H9 (cell line): ENCODE measurements at regions not wholly inside any gene's neighbourhood (a gene's known extent, or its start where the extent isn't known, plus 50 kb on each side); places are given as distances from the start of the nearest gene placed in this dataset.

Source experiments
- DNase-seq: peaks from one replicate; pipeline ENCODE4 v3.0.0-alpha.2; 2017
- H2AFZ ChIP-seq: one replicate; pipeline ENCODE4 v1.6.1; 2013; ENCODE audit warnings: mild to moderate bottlenecking, low read length, control low read depth, moderate library complexity
- H2AK5ac ChIP-seq: 2 replicates; pipeline ENCODE4 v1.6.1; 2013; ENCODE audit warnings: low read length, control low read depth, mixed read lengths; ENCODE audit not compliant: insufficient read length
- H2BK120ac ChIP-seq: one replicate; pipeline ENCODE4 v1.6.1; 2013; ENCODE audit warnings: low read depth, mild to moderate bottlenecking, low read length, control low read depth, inconsistent platforms; ENCODE audit not compliant: poor library complexity, severe bottlenecking
- H2BK12ac ChIP-seq: 2 replicates; pipeline ENCODE4 v1.6.1; 2013; ENCODE audit warnings: low read length, control low read depth, mixed read lengths, low read depth; ENCODE audit not compliant: insufficient read length
- H2BK15ac ChIP-seq: 2 replicates; pipeline ENCODE4 v1.6.1; 2013; ENCODE audit warnings: low read depth, low read length, control low read depth
- H2BK20ac ChIP-seq: one replicate; pipeline ENCODE4 v1.6.1; 2013; ENCODE audit warnings: low read depth, mild to moderate bottlenecking, low read length, control low read depth, inconsistent platforms; ENCODE audit not compliant: poor library complexity, severe bottlenecking
- H2BK5ac ChIP-seq: 2 replicates; pipeline ENCODE4 v1.6.1; 2013; ENCODE audit warnings: low read length, control low read depth, mixed read lengths; ENCODE audit not compliant: insufficient read length
- H3K14ac ChIP-seq: 2 replicates; pipeline ENCODE4 v1.6.1; 2013; ENCODE audit warnings: low read length, control low read depth; ENCODE audit not compliant: insufficient read depth
- H3K18ac ChIP-seq: 2 replicates; pipeline ENCODE4 v1.6.1; 2013; ENCODE audit warnings: low read depth, mild to moderate bottlenecking, mixed read lengths, low read length, control low read depth; ENCODE audit not compliant: insufficient read length
- H3K23ac ChIP-seq: 2 replicates; pipeline ENCODE4 v1.6.1; 2013; ENCODE audit warnings: low read length, control low read depth, mixed read lengths, low read depth; ENCODE audit not compliant: insufficient read length
- H3K23me2 ChIP-seq: 2 replicates; pipeline ENCODE4 v1.6.1; 2013; ENCODE audit warnings: low read depth, mild to moderate bottlenecking, mixed read lengths, low read length, control low read depth; ENCODE audit not compliant: insufficient read length, poor library complexity, severe bottlenecking
- H3K27ac ChIP-seq: 2 replicates; pipeline ENCODE4 v1.5.1; 2013; ENCODE audit warnings: low read length, control low read depth, mixed read lengths, low read depth; ENCODE audit not compliant: insufficient read length
- H3K27me3 ChIP-seq: 2 replicates; pipeline ENCODE4 v1.6.1; 2013; ENCODE audit warnings: low read length, control low read depth, inconsistent platforms; ENCODE audit not compliant: insufficient read depth
- H3K4ac ChIP-seq: 2 replicates; pipeline ENCODE4 v1.6.1; 2013; ENCODE audit warnings: low read depth, mild to moderate bottlenecking, control low read depth, inconsistent platforms, low read length, moderate library complexity
- H3K4me1 ChIP-seq: 2 replicates; pipeline ENCODE4 v1.6.1; 2013; ENCODE audit warnings: low read length, control low read depth, inconsistent platforms; ENCODE audit not compliant: insufficient read depth
- H3K4me2 ChIP-seq: 2 replicates; pipeline ENCODE4 v1.6.1; 2013; ENCODE audit warnings: low read length, control low read depth, mixed read lengths; ENCODE audit not compliant: insufficient read length, insufficient read depth
- H3K56ac ChIP-seq: 2 replicates; pipeline ENCODE4 v1.6.1; 2013; ENCODE audit warnings: low read depth, mild to moderate bottlenecking, mixed read lengths, low read length, control low read depth; ENCODE audit not compliant: insufficient read length
- H3K79me1 ChIP-seq: 2 replicates; pipeline ENCODE4 v1.6.1; 2013; ENCODE audit warnings: low read depth, mild to moderate bottlenecking, moderate library complexity, low read length, control low read depth, inconsistent platforms; ENCODE audit not compliant: insufficient read depth, poor library complexity, severe bottlenecking
- H3K79me2 ChIP-seq: 2 replicates; pipeline ENCODE4 v1.6.1; 2013; ENCODE audit warnings: low read length, control low read depth, inconsistent platforms; ENCODE audit not compliant: insufficient read depth
- H3K9ac ChIP-seq: 2 replicates; pipeline ENCODE4 v1.6.1; 2013; ENCODE audit warnings: low read length, control low read depth, mixed read lengths; ENCODE audit not compliant: insufficient read length; ENCODE audit errors: extremely low read depth
- H3K9me3 ChIP-seq: one replicate; pipeline ENCODE4 v1.6.1; 2013; ENCODE audit warnings: low read depth, low read length, inconsistent platforms; ENCODE audit not compliant: control insufficient read depth
- H3T11ph ChIP-seq: one replicate; pipeline ENCODE4 v1.6.1; 2013; ENCODE audit warnings: mild to moderate bottlenecking, low read length, control low read depth, inconsistent platforms
- H4K20me1 ChIP-seq: one replicate; pipeline ENCODE4 v1.6.1; 2013; ENCODE audit not compliant: control insufficient read depth, insufficient read length, insufficient read depth
- H4K5ac ChIP-seq: 2 replicates; pipeline ENCODE4 v1.6.1; 2013; ENCODE audit warnings: low read depth, mild to moderate bottlenecking, mixed read lengths, low read length, control low read depth; ENCODE audit not compliant: insufficient read length
- H4K8ac ChIP-seq: replicated peaks from 2 replicates; pipeline ENCODE4 v1.6.1; 2013; ENCODE audit warnings: low read length, control low read depth, mixed read lengths, low read depth; ENCODE audit not compliant: insufficient read length
- H4K91ac ChIP-seq: 2 replicates; pipeline ENCODE4 v1.6.1; 2013; ENCODE audit warnings: low read depth, mild to moderate bottlenecking, moderate library complexity, mixed read lengths, low read length, control low read depth; ENCODE audit not compliant: insufficient read length
- H3K27ac Mint-ChIP-seq, 3 experiments: 2 replicates in 2 of 3; 3 replicates in 1 of 3; pipeline ENCODE4 v1.8.0; 2020 to 2021; ENCODE audit warnings: mixed read lengths in 3 of 3, mild to moderate bottlenecking in 1 of 3, moderate library complexity in 1 of 3
- H3K27me3 Mint-ChIP-seq: 2 replicates; pipeline ENCODE4 v1.8.0; 2021; ENCODE audit warnings: low read depth, mild to moderate bottlenecking, moderate library complexity, mixed read lengths
- H3K36me3 Mint-ChIP-seq, 3 experiments: 2 replicates in 2 of 3; 3 replicates in 1 of 3; pipeline ENCODE4 v1.8.0; 2020 to 2021; ENCODE audit warnings: low read depth in 3 of 3, mixed read lengths in 3 of 3; ENCODE audit not compliant: insufficient read depth in 1 of 3
- H3K4me1 Mint-ChIP-seq, 2 experiments: 2 replicates each; pipeline ENCODE4 v1.8.0; 2020; ENCODE audit warnings: mixed read lengths in 2 of 2
- H3K4me3 Mint-ChIP-seq, 2 experiments: 2 replicates in 1 of 2; 3 replicates in 1 of 2; pipeline ENCODE4 v1.8.0; 2020 to 2021; ENCODE audit warnings: mild to moderate bottlenecking in 2 of 2, mixed read lengths in 2 of 2, moderate library complexity in 1 of 2
- H3K9me3 Mint-ChIP-seq, 2 experiments: 2 replicates in 1 of 2; 3 replicates in 1 of 2; pipeline ENCODE4 v1.8.0; 2020; ENCODE audit warnings: mild to moderate bottlenecking in 2 of 2, mixed read lengths in 2 of 2, moderate library complexity in 1 of 2
- TF ChIP-seq, protein P1 (sequence below): fragments of 200-600 bp; sonication (generic); conservative IDR thresholded peaks from 3 replicates; pipeline ENCODE4 v1.8.0; 2021; ENCODE audit warnings: antibody characterized with exemption, mild to moderate bottlenecking

DNA sequence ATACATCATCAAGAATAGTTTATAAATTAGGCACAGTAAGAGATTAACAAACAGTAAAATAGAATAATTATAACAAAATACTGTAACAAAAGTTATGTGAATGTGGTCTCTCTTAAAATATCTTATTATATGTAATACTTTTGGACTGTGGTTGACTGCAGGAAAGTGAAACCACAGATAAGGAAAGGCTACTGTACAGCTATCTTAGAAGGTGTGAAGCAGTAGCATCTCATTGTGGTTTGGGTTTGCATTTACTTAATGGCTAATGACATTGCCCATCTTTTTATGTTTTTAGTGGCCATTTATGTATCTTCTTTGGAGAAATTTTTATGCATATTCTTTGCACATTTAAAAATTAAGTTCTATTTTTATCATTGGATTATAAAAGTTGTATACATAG, 296.4 kb upstream of the MAGI2 start:
- Histone ChIP-seq H2BK20ac (no peak overlapping the region), H4K5ac (no peak overlapping the region), H2BK15ac (no peak overlapping the region), H3K4me1 (no peaks in the 10 kb centered on the region), H3K79me2 (no peaks in the 10 kb centered on the region), H3T11ph (no peak overlapping the region), H3K18ac (no peak overlapping the region), H3K27me3 (no peaks in the 10 kb centered on the region), H2AK5ac (no peak overlapping the region), H3K56ac (no peak overlapping the region), H2BK5ac (no peak overlapping the region), H4K8ac (no peak overlapping the region), H3K9me3 (no peaks in the 10 kb centered on the region), H3K23ac (no peak overlapping the region), H2BK120ac (no peak overlapping the region), H3K9ac (no peak overlapping the region), H4K20me1 (no peaks in the 10 kb centered on the region), H3K14ac (no peak overlapping the region), H3K4ac (no peak overlapping the region), H3K4me2 (no peak overlapping the region), H3K27ac (no peak overlapping the region), H3K23me2 (no peaks in the 10 kb centered on the region), H2AFZ (no peak overlapping the region), H3K79me1 (no peaks in the 10 kb centered on the region), H2BK12ac (no peak overlapping the region), H4K91ac (no peak overlapping the region)
- H3K4me1 Mint-ChIP-seq = no peaks in the 10 kb centered on the region
- H3K9me3 Mint-ChIP-seq = no peaks in the 10 kb centered on the region
- H3K36me3 Mint-ChIP-seq = no peaks in the 10 kb centered on the region
- TF ChIP-seq, protein P1, sequence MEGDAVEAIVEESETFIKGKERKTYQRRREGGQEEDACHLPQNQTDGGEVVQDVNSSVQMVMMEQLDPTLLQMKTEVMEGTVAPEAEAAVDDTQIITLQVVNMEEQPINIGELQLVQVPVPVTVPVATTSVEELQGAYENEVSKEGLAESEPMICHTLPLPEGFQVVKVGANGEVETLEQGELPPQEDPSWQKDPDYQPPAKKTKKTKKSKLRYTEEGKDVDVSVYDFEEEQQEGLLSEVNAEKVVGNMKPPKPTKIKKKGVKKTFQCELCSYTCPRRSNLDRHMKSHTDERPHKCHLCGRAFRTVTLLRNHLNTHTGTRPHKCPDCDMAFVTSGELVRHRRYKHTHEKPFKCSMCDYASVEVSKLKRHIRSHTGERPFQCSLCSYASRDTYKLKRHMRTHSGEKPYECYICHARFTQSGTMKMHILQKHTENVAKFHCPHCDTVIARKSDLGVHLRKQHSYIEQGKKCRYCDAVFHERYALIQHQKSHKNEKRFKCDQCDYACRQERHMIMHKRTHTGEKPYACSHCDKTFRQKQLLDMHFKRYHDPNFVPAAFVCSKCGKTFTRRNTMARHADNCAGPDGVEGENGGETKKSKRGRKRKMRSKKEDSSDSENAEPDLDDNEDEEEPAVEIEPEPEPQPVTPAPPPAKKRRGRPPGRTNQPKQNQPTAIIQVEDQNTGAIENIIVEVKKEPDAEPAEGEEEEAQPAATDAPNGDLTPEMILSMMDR = no peak
- no peak for DNase-seq
- H3K27ac Mint-ChIP-seq = no peak overlapping the region
- H3K27me3 Mint-ChIP-seq = no peaks in the 10 kb centered on the region
- no peak overlapping the region for H3K4me3 Mint-ChIP-seq
